GOT3 (cell line): ENCODE measurements at regions not wholly inside any gene's neighbourhood (a gene's known extent, or its start where the extent isn't known, plus 50 kb on each side); places are given as distances from the start of the nearest gene placed in this dataset.
"Not testable (repeated sequence)": the region's sequence is repeated elsewhere in the genome, so short reads cannot be mapped to it uniquely, and the experiment has no call there.

Experiments used
- DNase-seq: peaks from one replicate; lab custom pipeline; 2025; ENCODE audit warnings: mixed read lengths; lab: John Stamatoyannopoulos, UW

GRCh38 chr2:39872748-39873147 is 93.7 kb upstream of the THUMPD2 start:
- DNase-seq = no peak

GRCh38 chr2:39871291-39871761 is 92.3 kb upstream of the THUMPD2 start:
- peak; percentile 22 for DNase-seq

- no peak for DNase-seq
These were observed 91.8 kb upstream of the THUMPD2 start for GRCh38 chr2:39870871-39871270.

- no peak for DNase-seq
These were observed 88.2 kb upstream of the THUMPD2 start for GRCh38 chr2:39867268-39867667.

- no peak for DNase-seq
These were observed 86.7 kb upstream of the THUMPD2 start for GRCh38 chr2:39865751-39866150.

GRCh38 chr2:39863672-39864071 is 84.6 kb upstream of the THUMPD2 start:
- not testable (repeated sequence) for DNase-seq

GRCh38 chr2:39860538-39860937 is 81.5 kb upstream of the THUMPD2 start:
- no peak for DNase-seq

- no peak for DNase-seq
These were observed 79.6 kb upstream of the THUMPD2 start for GRCh38 chr2:39858677-39859076.

- DNase-seq = no peak
These were observed 76.8 kb upstream of the THUMPD2 start for GRCh38 chr2:39855856-39856255.

GRCh38 chr2:39854771-39855170 is 75.7 kb upstream of the THUMPD2 start:
- no peak for DNase-seq

GRCh38 chr2:39852831-39853230 is 73.8 kb upstream of the THUMPD2 start:
- no peak for DNase-seq

GRCh38 chr2:39851651-39852110 is 72.6 kb upstream of the THUMPD2 start:
- no peak for DNase-seq

GRCh38 chr2:39851251-39851650 is 72.2 kb upstream of the THUMPD2 start:
- no peak for DNase-seq

GRCh38 chr2:39849982-39850526 is 71.0 kb upstream of the THUMPD2 start:
- no peak for DNase-seq

- DNase-seq = no peak
These were observed 70.0 kb upstream of the THUMPD2 start for GRCh38 chr2:39849064-39849463.

GRCh38 chr2:39845460-39846146 is 66.5 kb upstream of the THUMPD2 start:
- no peak for DNase-seq

- DNase-seq = no peak
These were observed 60.3 kb upstream of the THUMPD2 start for GRCh38 chr2:39839261-39839848.

GRCh38 chr2:39838589-39838988 is 59.5 kb upstream of the THUMPD2 start:
- DNase-seq = no peak

- no peak for DNase-seq
These were observed 58.9 kb upstream of the THUMPD2 start for GRCh38 chr2:39837856-39838453.

GRCh38 chr2:39836638-39837037 is 57.6 kb upstream of the THUMPD2 start:
- DNase-seq = no peak

GRCh38 chr2:39834426-39834825 is 55.4 kb upstream of the THUMPD2 start:
- no peak for DNase-seq

GRCh38 chr2:39830610-39831009 is 51.6 kb upstream of the THUMPD2 start:
- not testable (repeated sequence) for DNase-seq
